Hippocampal formation (tissue), 2 donors: ENCODE measurements at regions not wholly inside any gene's neighbourhood (a gene's known extent, or its start where the extent isn't known, plus 50 kb on each side); places are given as distances from the start of the nearest gene placed in this dataset.
"Not testable (repeated sequence)": the region's sequence is repeated elsewhere in the genome, so short reads cannot be mapped to it uniquely, and the experiment has no call there.

Experiments used
- DNase-seq, 2 donors: peaks; one replicate each; lab custom pipeline; 2025; lab: John Stamatoyannopoulos, UW

DNA sequence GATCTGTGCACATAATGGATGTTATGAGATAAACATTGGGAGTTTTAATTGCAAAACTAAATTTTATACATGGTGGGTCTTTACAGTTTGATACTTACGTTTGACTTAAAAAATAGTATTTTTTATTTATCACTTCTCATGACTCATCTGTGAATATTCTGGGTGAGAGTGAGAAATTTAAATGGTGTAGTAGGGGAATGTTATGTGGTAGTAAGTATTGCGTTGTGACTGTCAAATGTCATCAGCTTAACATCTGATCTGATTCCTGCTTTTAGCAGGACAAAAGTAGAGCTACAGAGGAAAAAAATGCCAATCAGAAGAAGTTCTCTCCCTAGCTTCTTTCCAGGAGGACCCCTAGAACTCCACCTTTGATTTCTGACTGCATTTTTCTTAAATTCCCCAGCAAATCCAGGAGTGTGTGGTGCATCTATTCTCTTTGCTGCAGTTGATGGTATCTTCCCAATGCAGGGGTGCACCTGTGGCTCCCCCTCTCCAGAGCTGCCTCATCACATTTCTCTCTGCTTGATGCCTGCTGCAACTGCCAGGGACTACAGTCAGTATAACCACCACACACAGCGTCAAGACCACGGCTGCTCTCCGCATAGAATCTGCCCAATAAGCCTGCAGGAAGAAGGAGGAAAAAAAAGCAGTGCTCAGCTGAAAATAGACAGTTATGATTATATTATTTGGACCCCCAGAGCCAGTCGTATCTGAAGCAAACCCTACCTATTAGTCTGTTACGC lies 151.3 kb upstream of the THUMPD2 start:
- no peak for DNase-seq

DNA sequence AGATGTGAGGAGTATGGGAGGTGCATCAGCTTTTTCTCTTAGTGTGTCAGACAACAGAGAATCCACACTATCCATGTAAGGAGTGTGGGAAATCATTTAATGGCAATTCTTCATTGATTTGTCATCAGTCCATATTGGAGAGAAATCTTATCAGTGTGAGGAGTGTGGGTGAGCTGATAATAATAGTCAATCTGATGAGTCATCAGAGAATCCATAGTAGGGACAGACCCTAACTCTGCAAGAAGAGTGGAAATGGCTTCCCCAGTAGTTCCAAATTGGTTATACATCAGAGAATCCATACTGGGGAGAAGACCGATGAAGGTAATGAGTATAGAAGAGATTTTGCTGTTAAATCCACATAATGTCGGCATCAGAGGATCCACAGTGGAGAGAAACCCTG lies 150.5 kb upstream of the THUMPD2 start:
- DNase-seq = no peak

DNA sequence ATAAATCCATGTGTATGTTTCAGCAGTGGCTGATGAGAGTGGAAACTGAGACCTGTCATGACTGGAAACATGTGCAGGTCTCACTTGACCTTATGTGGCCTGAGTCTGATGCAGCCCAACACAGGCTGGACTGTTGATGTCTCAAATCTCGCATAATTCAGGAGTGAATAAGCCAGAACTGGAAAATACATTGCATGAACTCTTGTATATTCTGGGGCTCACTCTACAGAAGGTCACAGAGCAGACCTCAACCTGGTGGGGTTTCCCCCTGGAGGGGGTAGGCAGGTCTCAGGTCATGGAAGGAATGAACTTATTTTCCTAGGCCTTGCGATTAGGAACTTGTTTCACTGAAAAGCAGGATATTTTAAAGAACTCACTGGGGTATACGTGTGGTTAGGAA lies 146.3 kb upstream of the THUMPD2 start:
- no peak for DNase-seq

DNA sequence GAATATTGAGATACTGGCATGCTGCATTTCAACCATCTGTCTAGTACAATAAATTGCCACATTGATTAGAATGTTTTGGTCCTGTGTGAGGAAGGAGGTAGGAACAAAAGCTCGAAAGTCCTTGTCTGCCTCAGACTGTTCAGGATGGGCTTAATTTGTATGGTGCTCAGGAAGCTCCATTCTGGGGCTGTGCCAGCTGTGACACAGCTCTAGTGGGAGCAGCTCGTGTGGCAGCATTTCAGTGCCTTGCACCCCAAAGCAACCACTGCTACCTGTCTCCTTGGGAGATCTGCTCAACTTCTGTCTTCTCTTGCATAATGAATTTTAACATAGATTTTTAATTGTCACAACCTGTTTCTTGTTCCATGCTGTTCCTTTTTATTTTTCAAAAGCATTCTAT lies 144.4 kb upstream of the THUMPD2 start:
- DNase-seq = no peak

DNA sequence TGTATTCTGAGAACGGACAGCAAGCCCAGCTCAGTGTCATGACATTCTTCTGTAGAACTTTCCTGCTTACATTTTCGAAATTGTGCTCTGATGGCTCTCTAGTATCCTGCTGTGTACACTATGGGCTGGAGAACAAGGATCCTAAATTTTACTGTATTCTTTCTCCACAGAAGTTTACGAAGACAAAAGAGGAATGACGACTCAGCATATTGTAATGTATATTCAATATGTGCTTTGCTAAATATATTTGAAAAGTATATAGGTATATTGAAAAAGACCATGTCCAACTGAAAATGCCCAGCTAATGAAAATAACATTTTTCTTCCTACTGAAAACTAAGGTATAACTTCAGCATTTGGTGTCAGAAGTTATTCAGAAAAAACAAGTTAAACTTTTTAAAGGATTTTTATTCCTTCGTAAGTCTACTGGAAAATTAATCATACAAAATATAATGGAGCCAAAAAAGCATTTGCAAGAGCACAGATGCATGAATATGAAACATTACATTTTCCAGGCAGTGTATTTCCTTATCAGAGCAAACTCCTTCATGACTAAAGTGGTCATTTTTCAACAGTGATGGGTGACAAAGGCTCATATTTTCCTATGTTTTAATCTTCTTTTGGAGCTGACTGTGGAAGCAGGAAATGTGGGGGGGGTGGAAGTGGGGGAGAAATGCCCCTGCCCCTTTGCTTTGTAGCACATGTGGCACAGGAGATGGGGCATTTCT lies 143.8 kb upstream of the THUMPD2 start:
- no peak for DNase-seq

DNA sequence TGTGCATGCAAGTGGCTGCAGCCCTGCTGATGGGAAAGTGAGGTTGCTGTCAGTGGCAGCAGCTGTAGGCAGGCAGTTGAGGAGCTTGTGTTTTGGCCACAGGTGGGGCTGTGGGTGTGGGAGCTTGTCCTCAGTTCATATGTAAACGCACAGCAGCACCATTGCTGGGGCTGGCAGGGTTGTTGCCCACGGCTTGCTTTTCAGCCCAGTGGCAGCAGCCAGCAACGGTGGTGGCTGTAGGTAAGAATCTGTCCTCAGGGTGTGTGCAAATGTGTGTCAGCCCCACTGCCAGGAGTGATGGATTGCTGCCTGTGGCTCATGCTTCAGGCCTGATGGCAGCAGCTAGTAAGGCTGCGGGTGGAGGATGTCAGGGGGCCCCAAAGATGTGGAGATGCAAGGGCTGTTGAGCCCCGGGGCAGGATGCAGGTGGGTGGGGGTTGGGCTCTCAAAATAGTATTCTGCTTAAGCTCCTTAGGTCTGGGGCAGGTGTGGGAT lies 141.3 kb upstream of the THUMPD2 start:
- no peak for DNase-seq

DNA sequence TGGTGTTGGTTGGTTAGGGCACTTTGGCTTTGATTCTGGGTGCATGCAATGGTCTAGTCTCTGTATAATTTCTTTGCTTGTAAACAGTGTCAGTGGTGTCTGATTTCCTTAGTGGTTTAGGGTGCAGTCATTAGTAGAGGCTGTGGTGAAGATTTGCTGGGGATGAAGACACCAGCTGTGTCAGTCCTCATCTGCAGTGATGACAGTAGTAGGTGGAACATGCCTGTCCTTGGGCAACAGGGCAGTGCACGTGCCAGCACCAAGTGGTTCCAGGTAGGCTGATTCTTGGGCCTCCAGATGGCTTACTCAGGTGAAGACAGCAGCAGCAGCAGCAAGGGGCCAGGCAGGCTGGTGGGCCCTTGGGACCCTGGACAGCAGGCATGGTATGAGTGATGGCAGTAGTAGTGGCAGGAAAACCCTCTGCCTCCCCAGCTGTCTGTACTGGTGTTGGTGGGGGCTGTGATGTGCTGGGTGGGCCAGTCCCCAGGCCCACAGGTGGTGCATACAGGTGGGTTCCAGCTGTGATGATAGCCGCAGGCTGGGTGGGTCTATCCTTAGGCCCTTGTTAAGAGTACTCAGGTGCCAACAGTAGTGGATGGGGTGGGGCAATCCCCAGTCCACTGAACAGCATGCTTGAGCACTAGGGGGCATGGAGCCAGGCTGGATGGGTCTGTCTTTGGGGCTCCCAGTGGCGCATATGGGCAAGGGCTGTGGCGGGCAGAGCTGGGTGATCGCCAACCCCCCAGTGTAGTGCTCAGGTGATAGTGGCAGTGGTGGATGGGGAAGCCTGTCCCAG lies 140.7 kb upstream of the THUMPD2 start:
- no peak for DNase-seq

DNA sequence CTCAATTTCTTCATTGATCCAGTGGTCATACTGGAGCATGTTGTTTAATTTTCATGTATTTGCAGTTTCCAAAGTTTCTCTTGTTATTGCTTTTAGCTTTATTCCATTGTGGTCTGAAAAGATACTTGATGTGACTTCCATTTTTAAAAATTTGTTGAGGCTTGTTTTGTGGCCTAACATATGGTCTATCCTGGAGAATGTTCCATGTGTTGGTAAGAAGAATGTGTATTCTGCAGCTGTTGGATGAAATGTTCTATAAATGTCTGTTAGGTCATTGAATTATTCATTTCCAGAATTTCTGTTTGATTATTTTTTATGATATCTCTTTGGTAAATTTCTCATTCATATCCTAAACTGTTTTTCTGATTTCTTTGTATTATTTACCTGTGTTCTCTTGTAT lies 139.8 kb upstream of the THUMPD2 start:
- DNase-seq = no peak

DNA sequence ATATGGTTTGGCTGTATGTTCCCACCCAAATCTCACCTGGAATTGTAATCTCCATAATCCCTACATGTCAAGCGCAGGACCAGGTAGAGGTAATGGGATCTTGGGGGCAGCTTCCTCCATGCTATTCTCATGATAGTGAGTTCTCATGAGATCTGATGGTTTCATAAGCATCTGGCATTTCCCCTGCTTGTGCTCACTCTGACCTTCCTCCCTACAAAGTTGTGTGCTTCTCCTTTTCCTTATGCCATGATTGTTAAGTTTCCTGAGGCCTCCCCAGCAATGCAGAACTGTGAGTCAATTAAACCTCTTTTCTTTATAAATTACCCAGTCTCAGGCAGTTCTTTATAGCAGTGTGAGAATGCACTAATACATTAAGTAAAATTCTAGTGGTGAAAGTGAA lies 138.3 kb upstream of the THUMPD2 start:
- not testable (repeated sequence) for DNase-seq

DNA sequence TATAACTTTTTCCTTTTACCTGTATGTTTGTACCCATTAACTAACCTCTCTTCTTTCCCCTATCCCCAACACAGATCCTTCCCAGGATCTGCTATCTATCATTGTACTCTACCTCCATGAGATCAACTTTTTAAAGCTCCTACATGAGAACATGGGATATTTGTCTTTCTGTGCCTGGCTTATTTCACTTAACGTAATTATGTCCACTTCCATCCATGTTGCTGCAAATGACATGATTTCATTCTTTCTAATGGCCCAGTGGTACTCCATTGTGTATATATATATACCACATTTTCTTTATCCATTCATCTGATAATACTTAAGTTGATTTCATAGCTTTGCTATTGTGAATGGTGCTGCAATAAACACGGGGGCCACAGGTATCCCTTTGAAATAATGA lies 135.9 kb upstream of the THUMPD2 start:
- DNase-seq = no peak

DNA sequence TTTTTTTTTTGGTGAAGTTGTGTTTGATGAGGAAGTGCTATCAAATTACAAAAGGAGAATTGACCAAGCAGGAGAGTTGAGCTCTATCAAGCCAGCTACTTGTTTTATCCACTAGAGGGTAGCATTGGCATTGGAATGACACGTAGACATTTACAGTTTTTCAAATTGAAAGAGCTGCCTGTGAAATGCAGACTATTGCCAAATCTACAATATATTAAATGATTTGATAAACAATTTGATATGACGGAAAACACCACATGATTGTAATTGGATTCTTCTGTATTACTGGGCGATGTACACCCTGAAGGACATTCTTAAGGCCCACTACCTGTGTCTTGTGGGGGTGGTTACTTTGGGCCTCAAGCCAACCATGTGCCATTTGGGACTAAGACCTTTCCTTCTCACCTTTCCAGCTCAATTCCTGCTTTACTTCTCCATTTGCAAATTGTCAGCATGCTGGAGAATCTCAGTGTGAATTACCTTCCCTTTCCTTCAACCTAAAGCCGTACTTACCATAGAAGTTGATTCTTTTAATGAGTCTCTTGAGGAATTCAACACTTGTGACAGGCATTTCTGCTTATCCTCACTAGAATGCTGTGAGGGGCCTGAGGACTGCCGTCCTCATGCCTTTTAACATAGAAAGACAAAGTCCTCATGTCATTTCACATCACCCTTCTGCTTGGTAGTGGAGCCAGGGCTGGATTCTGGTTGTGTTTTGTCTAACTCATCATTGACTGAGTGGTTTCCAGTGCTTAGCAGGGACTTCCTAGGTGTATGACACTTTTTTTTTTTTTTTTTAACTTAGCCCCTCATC lies 134.8 kb upstream of the THUMPD2 start:
- peak in 1 of 2 donors; percentile 80 for DNase-seq

DNA sequence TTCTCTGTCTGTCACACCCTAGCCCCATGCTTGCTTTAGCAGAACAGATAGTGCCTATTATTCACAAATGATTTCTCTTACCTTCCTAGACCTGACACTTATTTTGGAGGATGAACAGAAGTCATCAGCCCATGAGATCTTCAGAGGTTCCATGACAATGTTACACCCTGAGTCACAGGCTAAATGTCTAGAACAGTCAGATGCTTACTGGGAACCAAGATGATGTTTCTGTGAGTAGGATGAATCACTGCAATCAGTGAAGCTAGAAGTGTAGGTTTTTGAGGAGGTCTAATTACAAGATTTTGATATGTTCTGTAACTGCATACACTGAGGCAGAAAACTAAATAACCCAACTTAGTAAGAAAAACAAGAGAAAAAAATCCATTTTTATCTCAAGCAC lies 123.0 kb upstream of the THUMPD2 start:
- no peak for DNase-seq

DNA sequence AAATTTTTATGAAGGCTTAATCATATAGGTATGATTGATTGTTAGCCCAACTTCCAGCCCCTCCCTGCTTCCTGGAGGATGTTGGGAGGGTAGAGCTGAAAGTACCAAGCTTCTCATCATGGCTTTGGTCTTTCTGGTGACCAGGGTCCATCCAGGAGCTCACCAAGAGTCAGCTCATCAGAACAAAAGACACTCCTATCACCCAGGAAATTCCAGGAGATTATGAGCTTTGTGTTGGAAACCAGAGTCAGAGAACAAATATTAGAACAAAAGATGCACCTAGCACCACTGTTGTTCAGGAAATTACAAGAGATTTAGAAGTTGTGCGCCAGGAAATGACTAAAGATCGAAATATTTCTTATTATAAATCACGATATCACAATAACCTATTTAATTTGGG lies 119.9 kb upstream of the THUMPD2 start:
- no peak for DNase-seq

DNA sequence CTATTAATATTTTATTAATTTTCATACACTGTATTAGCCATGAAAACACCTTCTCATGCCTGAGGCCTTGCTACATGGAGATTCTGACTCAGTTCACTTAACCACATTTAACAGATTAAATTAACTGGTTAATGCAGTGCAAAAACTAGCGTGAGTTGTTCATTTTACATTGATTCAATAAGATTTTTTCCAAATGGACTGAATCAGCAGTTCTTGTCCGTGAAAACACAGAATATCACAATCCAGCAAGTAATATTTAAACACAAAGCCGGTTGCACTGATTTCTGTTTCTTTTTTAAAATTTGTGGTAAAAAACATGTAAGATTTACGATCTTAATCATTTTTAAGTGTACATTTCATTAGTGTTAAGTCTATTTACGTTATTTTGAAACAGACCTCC lies 118.2 kb upstream of the THUMPD2 start:
- no peak for DNase-seq

DNA sequence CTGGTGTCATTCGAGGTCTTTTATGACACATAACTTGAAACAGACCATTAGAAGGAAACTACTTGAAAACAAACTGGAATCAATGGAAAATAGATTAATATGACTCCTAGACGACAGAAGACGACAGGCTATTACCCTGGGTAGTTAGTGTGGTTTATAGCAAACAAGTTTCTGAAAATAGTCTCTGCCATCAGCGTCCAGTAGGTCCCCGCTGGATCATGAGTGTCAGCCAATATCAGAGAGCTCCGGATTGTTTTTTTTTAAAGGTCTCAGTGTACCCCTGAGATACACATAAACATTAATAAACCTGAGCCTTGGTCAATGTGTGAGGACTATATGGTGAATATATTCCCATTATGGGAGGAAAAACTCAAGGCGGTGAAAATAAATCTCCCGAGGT lies 115.0 kb upstream of the THUMPD2 start:
- no peak for DNase-seq

DNA sequence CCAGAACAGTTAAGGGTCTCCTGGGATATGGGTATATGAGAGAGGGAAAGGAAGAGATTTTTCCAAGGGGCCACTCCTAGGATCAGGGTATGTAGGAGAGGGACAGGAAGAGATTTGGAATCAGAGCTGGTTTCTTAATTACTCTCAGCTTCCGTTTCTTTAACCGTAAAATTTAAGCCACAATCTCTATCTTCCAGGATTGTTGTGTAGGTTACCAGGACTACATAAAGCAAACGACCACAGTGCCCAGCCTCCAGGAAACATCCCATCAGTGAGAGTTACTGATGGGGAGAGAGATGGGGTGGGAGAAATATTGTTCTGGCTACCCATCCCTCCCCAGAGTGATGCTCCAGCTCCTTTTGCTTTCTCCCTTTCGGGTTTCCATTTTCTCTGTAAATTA lies 114.6 kb upstream of the THUMPD2 start:
- DNase-seq = no peak

DNA sequence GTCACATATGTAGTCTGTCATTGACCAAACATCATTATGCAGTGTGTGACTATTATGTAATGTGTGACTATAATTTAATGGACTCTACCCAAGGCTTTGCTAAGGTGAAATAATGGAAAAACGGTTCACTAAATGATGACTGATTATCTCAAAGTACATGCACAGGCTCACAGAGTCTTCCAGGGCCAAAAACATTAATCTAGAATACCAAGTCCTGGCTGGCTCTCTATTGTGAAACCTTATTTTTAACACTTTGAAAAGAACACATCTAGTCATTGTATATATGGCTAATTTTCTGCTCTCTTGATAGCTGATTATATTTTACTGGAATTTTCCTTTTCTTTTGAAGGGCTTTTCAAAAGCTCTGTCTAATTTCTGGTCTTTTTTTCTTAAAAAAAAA lies 102.9 kb upstream of the THUMPD2 start:
- DNase-seq = no peak

DNA sequence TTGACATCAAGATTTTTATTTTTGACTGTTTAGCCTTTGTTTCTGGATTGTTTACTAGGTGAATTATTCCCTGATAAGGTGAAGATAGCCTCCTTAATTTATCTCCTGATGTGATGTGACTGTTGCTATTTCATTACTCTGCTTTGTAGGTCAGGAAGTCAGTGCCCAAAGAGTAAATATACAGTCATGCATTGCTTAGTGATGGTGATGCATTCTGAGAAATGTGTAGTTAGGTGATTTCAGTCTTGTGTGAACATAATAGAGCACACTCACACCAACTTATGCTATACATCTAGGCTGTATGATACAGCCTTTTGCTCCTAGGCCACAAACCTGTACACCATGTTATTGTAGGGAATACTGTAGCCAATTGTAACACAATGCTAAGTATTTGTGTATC lies 102.4 kb upstream of the THUMPD2 start:
- DNase-seq = no peak

DNA sequence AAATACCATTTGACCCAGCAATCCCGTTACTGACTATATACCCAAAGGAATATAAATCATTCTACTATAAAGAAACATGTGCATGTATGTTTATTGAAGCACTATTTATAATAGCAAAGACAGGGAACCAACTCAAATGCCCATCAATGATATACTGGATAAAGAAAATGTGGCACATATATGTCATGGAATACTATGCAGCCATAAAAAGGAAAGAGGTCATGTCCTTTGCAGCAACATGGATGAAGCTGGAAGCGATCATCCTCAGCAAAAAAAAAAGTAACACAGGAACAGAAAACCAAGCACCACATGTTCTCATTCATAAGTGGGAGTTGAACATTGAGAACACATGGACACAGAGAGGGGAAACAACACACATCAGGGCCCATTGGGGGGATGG lies 99.9 kb upstream of the THUMPD2 start:
- not testable (repeated sequence) for DNase-seq

DNA sequence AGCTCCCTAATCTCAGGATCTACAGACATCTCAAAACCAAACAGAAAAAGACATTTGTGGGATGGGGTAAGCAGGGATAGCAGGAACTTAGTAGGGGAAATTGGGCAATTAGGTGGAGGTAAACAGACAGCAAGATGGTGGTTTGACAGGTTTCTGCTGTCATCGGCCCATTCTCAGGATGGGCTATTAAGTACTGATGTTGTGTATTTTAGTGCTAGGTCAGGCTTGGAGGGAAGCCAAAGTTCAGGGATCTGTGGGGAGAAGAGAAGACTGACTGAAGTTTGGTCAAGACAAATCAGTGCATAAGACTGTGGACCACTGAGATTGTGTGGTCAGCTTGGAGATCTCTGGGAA lies 96.8 kb upstream of the THUMPD2 start:
- DNase-seq = no peak

DNA sequence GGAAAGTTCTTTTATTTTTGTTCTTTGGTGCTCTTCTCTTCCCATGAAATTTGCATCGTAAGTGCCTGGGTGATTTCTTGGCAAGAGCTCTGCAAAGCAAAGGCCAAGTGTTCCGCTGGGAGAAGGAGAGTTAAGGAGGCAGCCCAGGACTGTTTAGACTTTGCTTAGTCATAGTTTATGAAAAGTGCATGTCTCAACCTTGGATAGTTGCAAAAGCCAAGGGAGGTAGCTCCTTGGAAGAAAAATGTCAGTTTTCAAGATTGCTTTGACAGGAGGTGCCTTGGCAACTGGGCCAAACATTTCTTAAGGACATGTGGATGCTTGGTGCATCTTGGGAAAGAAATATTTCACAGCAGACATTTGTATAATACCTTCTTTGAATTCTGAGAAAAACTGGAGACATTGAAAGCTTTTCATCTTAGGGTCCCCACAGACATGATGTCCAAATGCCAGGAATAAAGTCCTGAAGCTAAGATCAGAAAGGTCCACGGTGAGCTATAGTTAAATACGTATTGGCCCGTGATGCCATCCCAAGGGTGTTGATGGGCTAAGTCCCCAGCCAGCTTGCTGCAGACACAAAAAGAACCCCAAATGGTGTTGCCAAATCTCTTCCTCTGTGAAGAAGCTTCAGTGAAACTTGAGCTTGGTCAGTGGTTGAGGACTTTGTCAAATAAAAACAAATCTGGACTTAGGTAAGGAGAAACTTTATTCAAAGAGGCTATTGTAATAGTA lies 96.3 kb upstream of the THUMPD2 start:
- peak; percentile 4 to 35 for DNase-seq
